ENCODE measurements at regions not wholly inside any gene's neighbourhood (a gene's known extent, or its start where the extent isn't known, plus 50 kb on each side); places are given as distances from the start of the nearest gene placed in this dataset.
"Not testable (repeated sequence)": the region's sequence is repeated elsewhere in the genome, so short reads cannot be mapped to it uniquely, and the experiment has no call there.

- DNase-seq (ENCODE audit: low read depth), result no peak
Measured at GRCh38 chr6:93183531-93183972, 235.8 kb downstream of the EPHA7 start.

DNA sequence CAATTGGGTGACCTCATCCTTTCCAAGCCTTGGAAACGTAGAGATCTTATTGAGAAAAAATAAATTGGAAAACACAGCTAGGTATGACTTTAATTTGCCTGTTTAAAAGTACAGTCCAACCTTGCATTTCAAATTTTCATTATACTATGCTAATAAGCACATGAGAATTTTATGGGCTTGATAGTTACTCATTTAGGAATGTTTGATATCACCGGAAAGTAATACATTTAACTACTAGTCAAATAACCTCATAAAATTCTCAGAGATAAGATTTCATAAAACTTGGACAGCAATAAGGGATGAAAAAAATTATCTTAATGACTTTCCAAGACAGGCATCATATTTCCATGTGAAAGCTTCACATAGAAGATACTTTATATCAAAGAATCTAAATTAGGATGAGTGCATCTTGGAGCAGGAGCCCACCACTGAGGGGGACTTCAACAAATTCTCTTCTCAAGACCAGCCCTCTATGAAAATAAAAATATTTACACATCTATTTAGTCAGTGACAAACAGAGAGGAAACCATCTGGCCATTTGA lies 236.3 kb downstream of the EPHA7 start:
- DNase-seq (ENCODE audit: low read depth), result no peak

DNA sequence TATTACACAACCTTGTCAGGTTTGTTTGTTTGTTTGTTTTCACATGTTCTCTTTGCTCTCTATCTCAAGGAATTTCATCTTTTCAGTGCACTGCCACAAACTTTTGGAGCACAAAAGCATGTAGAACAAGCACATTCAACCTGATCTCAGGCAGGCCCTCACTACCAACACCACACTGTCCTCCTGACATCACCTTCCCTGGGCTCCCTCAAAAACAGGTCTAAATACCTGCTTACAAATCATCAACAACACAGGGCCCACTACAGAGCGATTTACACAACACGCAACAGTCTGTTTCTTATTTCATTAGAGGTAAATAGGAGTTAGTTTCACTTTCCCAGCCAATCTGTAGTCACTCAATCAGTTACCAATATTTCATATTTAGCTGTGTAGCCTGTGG lies 241.4 kb downstream of the EPHA7 start:
- DNase-seq (ENCODE audit: low read depth), result no peak

DNA sequence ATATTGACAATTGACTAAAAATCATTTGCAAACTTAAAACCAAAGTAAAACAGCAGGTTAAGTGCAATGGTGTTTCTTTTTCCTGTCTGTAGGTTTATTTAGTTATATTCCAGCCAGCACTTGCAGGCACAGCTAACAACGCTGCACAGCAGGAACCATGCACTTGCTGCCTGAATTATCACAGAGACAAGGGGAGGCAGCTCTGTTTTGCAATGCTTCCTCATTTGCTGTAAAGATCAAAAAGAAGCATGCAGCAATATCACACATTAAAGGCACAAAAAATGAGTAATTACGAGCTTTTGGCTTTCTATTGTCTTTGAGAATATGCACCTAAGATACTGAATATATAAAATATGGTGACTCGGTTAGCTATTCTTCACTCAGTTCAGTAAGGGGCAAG lies 241.9 kb downstream of the EPHA7 start:
- DNase-seq (ENCODE audit: low read depth), result no peak

- DNase-seq (ENCODE audit: low read depth), result no peak
Measured at GRCh38 chr6:93176070-93176469, 243.3 kb downstream of the EPHA7 start.

GRCh38 chr6:93173573-93173972 lies 245.8 kb downstream of the EPHA7 start:
- not testable (repeated sequence) for DNase-seq (ENCODE audit: low read depth)

DNA sequence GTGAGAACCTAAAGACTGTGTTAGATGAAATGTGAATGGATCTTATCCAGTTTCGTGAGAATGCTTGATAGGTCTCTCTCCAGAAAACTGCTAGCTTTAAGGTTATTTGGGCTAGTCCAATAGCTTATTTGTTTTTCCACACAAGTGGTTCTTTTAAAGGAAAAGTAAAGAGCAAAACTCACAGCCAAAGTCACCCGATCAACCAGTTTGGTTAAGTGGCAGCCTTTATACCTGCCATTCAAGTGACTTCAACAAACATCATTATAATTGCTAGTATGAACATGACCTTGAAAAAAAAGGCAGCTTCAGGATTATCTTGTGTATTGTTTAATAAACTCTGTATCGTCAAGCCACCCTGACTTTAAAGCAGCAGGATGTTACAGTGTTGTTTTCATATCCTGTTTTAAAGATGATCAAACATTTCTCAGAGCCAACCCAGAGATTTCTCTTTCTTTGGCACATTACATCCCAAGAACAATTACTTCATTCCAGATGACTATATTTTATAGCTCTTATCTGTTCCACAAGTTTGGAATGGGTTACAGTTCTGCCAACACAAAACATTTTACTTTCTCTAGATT lies 253.4 kb downstream of the EPHA7 start:
- DNase-seq (ENCODE audit: low read depth), result no peak

DNA sequence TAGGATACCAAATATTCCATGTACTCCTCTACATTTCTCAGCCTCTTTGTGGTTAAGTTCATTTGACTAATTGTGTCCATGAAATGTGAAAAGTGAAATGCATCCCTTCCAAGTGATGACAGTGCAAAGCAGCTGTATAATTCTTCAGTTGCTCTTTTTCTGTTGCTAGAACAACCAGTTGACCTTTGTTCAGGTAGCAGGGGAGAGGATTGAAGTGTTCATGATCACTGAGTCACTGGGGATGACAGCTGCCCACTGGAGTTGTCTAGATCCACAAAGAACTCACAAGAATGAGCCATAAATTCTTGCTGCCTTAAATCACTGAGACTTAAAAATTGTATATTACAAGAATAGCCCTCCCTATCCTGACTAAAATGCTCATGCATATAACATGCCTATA lies 254.6 kb downstream of the EPHA7 start:
- no peak for DNase-seq (ENCODE audit: low read depth)

DNA sequence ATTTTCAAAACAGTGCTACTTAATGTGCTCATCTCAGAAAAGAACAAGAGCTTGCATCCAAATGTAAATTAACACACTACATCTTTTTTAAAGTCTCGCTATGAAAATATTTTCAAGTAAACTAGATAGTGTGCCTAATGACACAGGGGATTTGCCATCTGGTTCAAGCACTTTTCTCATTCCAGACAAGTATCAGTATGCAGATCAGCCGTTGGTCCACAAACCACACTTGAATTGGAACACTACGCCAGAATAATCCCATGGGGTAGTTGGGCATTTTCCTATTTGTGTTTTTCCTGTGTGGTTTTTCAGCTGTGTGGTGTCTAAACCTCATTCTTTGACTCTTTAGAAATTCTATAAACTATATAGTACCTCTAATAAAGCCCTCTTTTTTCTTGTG lies 256.2 kb downstream of the EPHA7 start:
- DNase-seq (ENCODE audit: low read depth), result no peak

DNA sequence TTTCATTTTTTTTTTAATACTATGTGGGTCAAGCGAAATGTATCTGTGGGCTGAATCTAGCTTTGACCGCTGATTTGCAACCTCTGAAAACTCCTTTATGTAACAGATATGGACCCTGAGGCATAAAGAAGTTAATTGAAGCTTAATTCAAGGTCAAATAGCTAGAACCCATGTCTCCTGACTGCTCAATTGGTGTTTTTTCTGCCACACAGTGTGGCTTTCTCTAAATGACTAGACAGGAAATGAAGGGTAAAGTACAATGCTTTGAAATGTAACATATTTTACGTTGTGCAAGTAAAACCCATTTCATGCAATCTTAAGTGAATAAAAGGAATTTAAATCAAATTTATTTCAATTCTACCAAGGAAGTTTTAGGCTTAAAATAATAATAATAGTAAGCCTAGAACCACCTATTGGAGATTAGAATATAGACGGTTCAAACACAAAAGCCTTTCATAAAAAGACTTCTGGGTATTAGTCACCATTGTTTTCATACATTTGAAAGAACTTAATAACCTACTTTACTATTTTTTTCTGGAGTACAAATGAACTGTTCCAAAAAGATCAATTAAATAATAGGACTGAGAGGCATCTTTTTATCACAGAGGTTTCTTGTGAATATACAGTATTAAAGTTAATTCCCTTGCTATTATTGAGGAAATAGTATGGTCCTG lies 279.8 kb downstream of the EPHA7 start:
- no peak for DNase-seq (ENCODE audit: low read depth)

GRCh38 chr6:93136111-93136510 lies 283.2 kb downstream of the EPHA7 start:
- DNase-seq (ENCODE audit: low read depth), result no peak

DNA sequence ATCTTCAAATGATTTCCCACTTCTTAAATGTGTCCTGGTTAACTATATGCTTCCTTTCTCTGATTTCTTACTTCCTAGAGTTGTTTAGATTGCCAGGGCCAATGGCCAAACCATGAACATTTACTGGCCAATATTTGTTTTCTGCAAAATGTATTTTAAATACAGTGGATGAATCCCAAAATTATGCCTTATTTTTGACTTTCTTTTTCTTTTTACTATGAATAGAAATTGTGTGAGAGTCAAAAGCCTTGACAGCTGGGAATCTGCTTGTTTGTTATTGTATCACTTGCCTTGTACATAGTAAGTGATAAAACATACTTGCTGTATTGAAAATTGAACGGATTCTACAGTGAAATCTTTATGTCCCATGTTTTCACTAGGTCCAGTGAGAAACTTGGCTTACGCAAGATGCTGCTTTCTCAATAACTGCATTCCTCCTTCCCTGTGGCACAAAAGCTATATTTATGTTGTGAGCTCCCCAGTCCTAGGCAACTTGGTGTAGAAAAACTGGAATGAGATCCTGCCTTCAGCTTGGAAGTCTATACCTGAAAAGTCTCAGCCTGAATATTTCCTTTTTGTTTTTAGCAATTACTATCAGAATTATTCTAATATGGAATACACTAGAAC lies 295.2 kb downstream of the EPHA7 start:
- DNase-seq (ENCODE audit: low read depth), result no peak

DNA sequence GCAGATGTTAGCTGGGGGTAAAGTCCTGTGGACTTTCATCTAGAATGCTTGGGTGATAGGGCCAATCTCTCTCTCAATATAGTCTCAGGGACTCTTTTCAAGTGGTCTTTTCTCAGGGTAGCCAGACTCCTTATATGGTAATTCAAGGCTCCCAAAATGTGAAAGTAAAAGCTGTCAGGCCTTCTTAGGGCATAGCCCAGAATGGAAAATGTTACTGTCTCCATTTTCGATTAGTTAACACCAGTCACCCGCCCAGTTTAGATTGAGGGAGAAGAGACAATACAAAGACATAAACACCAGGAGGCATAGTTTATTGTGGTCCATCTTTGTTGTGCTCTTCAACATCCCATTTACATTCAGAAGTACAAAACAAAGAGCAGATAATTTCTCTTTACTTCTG lies 295.8 kb downstream of the EPHA7 start:
- DNase-seq (ENCODE audit: low read depth), result no peak

DNA sequence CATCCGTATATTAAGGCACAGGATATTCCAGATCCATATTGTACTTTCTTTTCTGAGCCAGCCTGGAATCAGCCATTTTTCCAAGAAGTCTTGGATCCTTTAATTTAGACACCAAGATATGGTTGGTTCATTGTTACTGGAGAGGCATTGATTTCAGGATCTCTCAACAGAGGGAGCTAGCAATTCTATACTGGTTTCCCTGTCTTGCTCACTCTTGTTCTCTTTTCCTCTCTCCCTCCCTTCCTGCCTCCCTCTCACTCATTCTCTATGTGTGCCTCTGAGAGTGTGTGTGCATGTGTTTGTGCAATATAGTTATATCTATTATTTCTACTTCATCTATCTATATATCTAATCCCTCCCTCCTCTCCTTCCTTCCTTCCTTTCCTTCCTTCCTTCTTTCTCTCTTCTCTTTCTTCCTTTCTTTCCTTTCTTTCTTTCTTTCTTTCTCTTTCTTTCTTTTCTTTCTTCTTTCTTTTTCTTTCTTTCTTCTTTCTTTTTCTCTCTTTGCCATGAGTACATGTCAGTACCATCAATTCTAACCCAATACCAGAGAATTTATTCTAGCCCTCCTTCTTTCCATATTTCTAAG lies 299.1 kb downstream of the EPHA7 start:
- DNase-seq (ENCODE audit: low read depth), result no peak

- DNase-seq (ENCODE audit: low read depth), result no peak
Measured at GRCh38 chr6:93105907-93106306, 313.5 kb downstream of the EPHA7 start.

DNA sequence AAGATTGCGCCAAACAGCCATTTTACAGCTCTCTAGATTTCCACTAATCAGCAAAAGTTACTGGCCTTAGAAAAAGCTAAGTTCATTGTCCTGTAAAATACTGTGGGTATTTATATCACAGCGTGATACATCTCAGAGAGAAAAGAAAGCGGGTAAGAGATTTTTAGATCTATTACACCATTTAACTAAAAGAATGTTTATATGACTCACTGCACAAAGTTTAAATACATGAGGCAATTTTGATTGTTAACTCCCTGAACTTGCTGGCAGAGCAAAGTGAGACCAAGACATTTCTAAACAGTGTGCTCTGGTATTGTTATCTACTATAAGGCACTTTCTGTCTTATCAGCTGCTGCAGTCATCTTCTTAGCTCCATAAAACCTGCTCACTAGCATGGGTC lies 314.3 kb downstream of the EPHA7 start:
- DNase-seq (ENCODE audit: low read depth), result no peak

- DNase-seq (ENCODE audit: low read depth), result no peak
Measured at GRCh38 chr6:93104195-93104817, 315.1 kb downstream of the EPHA7 start.

DNA sequence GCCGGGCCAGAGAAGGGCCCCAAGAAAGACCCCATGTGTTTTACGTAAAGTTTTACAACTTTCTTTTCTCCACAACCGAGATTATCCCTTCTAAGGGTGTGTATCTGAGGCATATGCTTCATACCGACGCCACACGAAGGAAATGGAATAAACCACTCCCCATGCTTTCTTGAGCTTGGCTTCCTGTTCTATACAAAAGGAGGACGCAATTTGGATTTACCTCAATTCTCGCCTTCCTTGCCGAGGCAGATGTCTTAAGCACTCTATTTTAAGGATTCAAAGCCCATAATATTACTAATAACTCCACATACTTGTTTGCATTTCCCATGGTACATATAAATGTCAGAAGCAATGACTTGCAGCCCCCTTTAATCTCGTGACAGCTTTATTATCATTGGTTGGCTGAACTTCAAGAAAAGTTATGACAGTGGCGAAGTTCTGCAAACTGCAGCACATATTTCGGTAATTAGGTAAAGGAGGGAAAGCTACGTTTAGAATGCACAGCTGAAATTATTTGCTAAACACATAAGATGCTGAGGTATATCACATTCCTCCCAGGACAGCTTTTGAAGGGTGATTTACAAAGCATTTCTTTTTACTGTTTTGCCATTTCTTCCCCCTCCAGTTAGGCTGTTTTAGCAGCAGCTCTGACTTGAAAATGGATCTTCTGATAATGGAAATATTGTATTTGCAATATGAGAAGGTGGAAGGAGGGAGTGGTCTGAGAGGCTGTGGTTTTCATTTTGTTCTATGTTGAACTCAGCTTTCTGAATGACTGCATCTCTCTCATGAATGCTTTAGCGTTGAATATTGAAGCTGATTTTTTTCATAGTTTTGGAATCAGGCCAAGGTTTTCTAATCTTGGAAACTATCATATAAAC lies 330.5 kb downstream of the EPHA7 start:
- no peak for DNase-seq (ENCODE audit: low read depth)

DNA sequence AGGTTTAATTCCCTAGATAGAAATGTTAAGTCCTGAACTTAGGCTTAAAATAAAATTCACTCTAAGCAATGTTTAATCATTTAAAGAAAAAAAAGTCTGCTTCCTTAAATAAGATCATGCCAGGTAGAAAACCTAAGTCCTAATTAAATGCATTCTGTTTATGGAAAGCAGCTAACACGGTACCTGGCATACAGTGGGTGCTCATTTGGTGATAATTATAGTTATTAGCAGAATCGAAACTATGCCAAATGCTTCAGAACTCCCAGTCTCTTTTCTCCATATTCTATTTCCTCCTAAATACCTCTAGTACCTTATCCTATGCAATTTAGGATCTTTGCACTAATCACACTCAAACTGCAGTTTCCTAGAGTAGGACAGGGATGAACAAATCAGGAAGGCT lies 331.8 kb downstream of the EPHA7 start:
- no peak for DNase-seq (ENCODE audit: low read depth)

DNA sequence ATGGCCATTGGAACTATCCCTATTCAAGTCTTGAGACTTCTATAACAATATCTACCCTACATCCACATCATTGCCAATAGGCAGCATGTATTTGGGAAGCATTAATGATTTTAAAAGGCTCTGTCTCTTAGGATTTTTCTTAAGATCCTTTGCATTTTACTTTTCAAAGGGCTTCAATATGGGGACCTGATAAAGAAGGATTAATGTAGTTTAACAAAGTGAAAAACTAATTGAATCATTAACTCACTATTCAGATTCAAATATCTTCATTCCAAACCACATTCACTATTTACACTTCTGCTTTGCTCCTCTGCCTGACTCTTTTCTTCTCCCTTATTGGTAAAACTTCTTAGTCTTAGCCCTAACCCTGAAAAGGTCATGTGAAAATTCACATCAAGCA lies 333.0 kb downstream of the EPHA7 start:
- DNase-seq (ENCODE audit: low read depth), result no peak
